K562 (cell line): ENCODE measurements at regions not wholly inside any gene's neighbourhood (a gene's known extent, or its start where the extent isn't known, plus 50 kb on each side); places are given as distances from the start of the nearest gene placed in this dataset.

ENCODE experiments used
- CBX1 ChIP-seq: sonication (generic); IDR thresholded peaks from 2 replicates; pipeline ENCODE4 v1.6.1; 2016; ENCODE audit warnings: antibody characterized with exemption, low read depth, mild to moderate bottlenecking
- KLF13 ChIP-seq: fragments of 450-650 bp; IDR thresholded peaks from 2 replicates; pipeline ENCODE4 v1.6.1; 2016; ENCODE audit warnings: missing genetic modification characterization, low read depth, mild to moderate bottlenecking, missing compliant biosample characterization, moderate library complexity, borderline replicate concordance
- MAFK ChIP-seq: IDR thresholded peaks from 2 replicates; pipeline ENCODE4 v1.6.1; 2011; ENCODE audit warnings: low read length, improper control_type of control experiment
- SREBF2 ChIP-seq: sonication (generic); formaldehyde crosslinking; IDR thresholded peaks from 2 replicates; pipeline ENCODE4 v1.4.0; 2020; ENCODE audit warnings: mild to moderate bottlenecking, missing genetic modification reagents
- ZC3H4 ChIP-seq: sonication (generic); formaldehyde crosslinking; IDR thresholded peaks from 2 replicates; pipeline ENCODE4 v1.9.0; 2021; ENCODE audit warnings: missing genetic modification reagents, borderline replicate concordance
- ZNF408 ChIP-seq: fragments of 250-450 bp; sonication (Bioruptor Pico); IDR thresholded peaks from 2 replicates; pipeline ENCODE4 v1.4.0; 2020; ENCODE audit warnings: low read depth, mild to moderate bottlenecking, moderate library complexity
- TF ChIP-seq, protein P1 (sequence below): fragments of 250-450 bp; sonication (Bioruptor Pico); IDR thresholded peaks from 2 replicates; pipeline ENCODE4 v1.5.0; 2020; ENCODE audit warnings: mild to moderate bottlenecking, borderline replicate concordance

DNA sequence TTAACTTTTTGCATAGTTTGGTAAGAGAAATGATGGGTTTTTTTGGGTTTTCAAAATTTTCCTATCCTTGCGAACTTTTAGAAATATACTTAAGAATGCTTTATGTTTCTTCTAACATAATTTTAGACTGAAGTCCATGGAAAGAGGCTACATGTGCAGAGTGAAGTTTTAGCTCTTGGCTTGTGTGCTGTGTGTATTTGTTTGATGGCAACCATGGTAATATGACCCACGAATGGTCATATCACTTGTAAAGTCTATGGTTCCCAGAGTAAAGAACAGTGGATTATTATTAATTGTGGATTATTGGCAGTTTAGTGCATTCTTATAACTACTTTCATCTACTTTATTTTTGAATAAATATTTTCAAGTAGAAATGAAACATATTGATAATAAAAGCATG lies 124.0 kb upstream of the GOLGA6L4 start:
- TF ChIP-seq CBX1 (no peak), ZC3H4 (CRISPR knock-in tag) (no peak), SREBF2 (CRISPR knock-in tag) (no peak), MAFK (no peak), KLF13 (tag) (no peak), ZNF408 (CRISPR knock-in tag) (no peak)
- TF ChIP-seq, protein P1, sequence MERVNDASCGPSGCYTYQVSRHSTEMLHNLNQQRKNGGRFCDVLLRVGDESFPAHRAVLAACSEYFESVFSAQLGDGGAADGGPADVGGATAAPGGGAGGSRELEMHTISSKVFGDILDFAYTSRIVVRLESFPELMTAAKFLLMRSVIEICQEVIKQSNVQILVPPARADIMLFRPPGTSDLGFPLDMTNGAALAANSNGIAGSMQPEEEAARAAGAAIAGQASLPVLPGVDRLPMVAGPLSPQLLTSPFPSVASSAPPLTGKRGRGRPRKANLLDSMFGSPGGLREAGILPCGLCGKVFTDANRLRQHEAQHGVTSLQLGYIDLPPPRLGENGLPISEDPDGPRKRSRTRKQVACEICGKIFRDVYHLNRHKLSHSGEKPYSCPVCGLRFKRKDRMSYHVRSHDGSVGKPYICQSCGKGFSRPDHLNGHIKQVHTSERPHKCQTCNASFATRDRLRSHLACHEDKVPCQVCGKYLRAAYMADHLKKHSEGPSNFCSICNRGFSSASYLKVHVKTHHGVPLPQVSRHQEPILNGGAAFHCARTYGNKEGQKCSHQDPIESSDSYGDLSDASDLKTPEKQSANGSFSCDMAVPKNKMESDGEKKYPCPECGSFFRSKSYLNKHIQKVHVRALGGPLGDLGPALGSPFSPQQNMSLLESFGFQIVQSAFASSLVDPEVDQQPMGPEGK (CRISPR knock-in tag): no peak
